OCI-LY7 (cell line): ENCODE measurements at regions not wholly inside any gene's neighbourhood (a gene's known extent, or its start where the extent isn't known, plus 50 kb on each side); places are given as distances from the start of the nearest gene placed in this dataset.

Experiments used
- EZH2phosphoT487 ChIP-seq: fragments of 200-600 bp; sonication (generic); IDR thresholded peaks from 2 replicates; pipeline ENCODE4 v1.6.1; 2018; ENCODE audit warnings: low read depth, borderline replicate concordance, mild to moderate bottlenecking, mixed run types, antibody characterized with exemption, low read length, moderate library complexity, mixed read lengths
- TF ChIP-seq, protein P1 (sequence below): fragments of 200-600 bp; sonication (generic); conservative IDR thresholded peaks from 2 replicates; pipeline ENCODE4 v1.5.1; 2014; ENCODE audit warnings: mild to moderate bottlenecking, antibody characterized with exemption, low read length, moderate library complexity, mixed read lengths

DNA sequence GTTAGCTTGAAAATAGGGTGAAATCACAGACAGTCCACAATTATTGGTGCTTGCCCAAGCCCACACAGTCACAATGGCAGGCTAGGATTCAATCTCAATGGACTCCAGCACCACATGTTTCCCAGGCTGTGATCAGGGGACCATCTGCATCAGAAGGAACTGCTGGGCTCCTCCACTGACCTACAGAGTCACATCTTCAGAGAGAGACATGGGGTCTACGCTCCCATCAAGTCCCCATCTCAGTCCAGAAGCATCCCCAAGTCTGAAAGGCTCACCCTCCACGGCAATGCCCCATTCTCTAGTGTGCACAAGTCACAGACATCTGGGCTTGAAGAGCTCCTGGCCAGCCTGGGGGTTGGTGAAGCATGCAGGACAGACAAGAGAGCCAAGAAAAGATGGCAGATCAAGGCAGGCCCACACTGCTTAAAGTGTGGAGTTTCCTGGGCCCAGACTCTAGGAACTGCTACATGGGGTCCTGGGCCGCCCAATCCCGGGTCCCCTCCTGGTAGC lies 262.5 kb downstream of the NPHP4 start:
- TF ChIP-seq, protein P1, sequence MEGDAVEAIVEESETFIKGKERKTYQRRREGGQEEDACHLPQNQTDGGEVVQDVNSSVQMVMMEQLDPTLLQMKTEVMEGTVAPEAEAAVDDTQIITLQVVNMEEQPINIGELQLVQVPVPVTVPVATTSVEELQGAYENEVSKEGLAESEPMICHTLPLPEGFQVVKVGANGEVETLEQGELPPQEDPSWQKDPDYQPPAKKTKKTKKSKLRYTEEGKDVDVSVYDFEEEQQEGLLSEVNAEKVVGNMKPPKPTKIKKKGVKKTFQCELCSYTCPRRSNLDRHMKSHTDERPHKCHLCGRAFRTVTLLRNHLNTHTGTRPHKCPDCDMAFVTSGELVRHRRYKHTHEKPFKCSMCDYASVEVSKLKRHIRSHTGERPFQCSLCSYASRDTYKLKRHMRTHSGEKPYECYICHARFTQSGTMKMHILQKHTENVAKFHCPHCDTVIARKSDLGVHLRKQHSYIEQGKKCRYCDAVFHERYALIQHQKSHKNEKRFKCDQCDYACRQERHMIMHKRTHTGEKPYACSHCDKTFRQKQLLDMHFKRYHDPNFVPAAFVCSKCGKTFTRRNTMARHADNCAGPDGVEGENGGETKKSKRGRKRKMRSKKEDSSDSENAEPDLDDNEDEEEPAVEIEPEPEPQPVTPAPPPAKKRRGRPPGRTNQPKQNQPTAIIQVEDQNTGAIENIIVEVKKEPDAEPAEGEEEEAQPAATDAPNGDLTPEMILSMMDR = no peak
- no peak for TF ChIP-seq EZH2phosphoT487
